T-cell (primary cell): ENCODE measurements at regions not wholly inside any gene's neighbourhood (a gene's known extent, or its start where the extent isn't known, plus 50 kb on each side); places are given as distances from the start of the nearest gene placed in this dataset.

Experiments used
- ATAC-seq, 4 experiments: fragments of 200-7000 bp in 3 of 4; fragments of 150-1000 bp in 1 of 4; cut with Tn5 transposase; replicated peaks in 1 of 4; 1 replicate in 3 of 4; 2 replicates in 1 of 4; pipeline ENCODE4 v1.10.0; 2021; ENCODE audit warnings: moderate library complexity in 3 of 4, mild to moderate bottlenecking in 2 of 4, moderate number of reproducible peaks in 1 of 4
- CTCF ChIA-PET, 2 donors: fragments of 300-600 bp; sonication (Branson Sonifier 250); formaldehyde crosslinking; loops; one replicate each; lab custom pipeline; 2022; ENCODE audit warnings: antibody characterized with exemption in 2 of 2; lab: Charles Lee
- POLR2A ChIA-PET, 2 donors: fragments of 300-600 bp; sonication (Branson Sonifier 250); formaldehyde crosslinking; loops; one replicate each; lab custom pipeline; 2022; ENCODE audit warnings: antibody characterized with exemption in 2 of 2; lab: Charles Lee
- DNase-seq, 35 experiments: peaks; one replicate each; pipeline versions ENCODE4 v3.0.0 to v3.0.0-alpha.2; 2013 to 2023
- H3K27ac ChIP-seq: one replicate; pipeline ENCODE4 v1.5.1; 2013; ENCODE audit warnings: low read length
- H3K27me3 ChIP-seq, 2 experiments: replicated peaks in 1 of 2; 1 replicate in 1 of 2; 2 replicates in 1 of 2; pipeline versions ENCODE4 v1.6.1 to v1.7.0; 2013; ENCODE audit warnings: low read length in 1 of 2, mixed read lengths in 1 of 2; ENCODE audit not compliant: control insufficient read depth in 2 of 2, insufficient read depth in 2 of 2; ENCODE audit errors: extremely low read depth in 1 of 2
- H3K36me3 ChIP-seq, 2 donors: 1 replicate in 1 of 2; 2 replicates in 1 of 2; pipeline versions ENCODE4 v1.6.1 to v1.7.0; 2013; ENCODE audit warnings: low read length in 1 of 2; ENCODE audit not compliant: control insufficient read depth in 2 of 2, insufficient read depth in 1 of 2; ENCODE audit errors: extremely low read depth in 1 of 2
- H3K4me1 ChIP-seq, 2 experiments: 1 replicate in 1 of 2; 2 replicates in 1 of 2; pipeline versions ENCODE4 v1.6.1 to v1.7.0; 2013; ENCODE audit warnings: low read length in 2 of 2, mixed read lengths in 1 of 2; ENCODE audit not compliant: insufficient read depth in 2 of 2, control insufficient read depth in 1 of 2; ENCODE audit errors: extremely low read depth in 1 of 2
- H3K4me3 ChIP-seq, 2 donors: 1 replicate in 1 of 2; 2 replicates in 1 of 2; pipeline versions ENCODE4 v1.5.1 to v1.7.0; 2013; ENCODE audit warnings: mild to moderate bottlenecking in 2 of 2, low read length in 1 of 2, moderate library complexity in 1 of 2; ENCODE audit not compliant: control insufficient read depth in 1 of 2; ENCODE audit errors: extremely low read depth in 1 of 2
- H3K9me3 ChIP-seq: 2 replicates; pipeline ENCODE4 v1.7.0; 2013
- H3K27ac Mint-ChIP-seq, 2 donors: one replicate each; pipeline ENCODE4 v1.8.0; 2020 to 2021; ENCODE audit warnings: mild to moderate bottlenecking in 2 of 2, mixed read lengths in 2 of 2
- H3K27me3 Mint-ChIP-seq, 2 donors: one replicate each; pipeline ENCODE4 v1.8.0; 2021 to 2022; ENCODE audit warnings: mixed read lengths in 2 of 2
- H3K36me3 Mint-ChIP-seq: one replicate; pipeline ENCODE4 v1.8.0; 2021; ENCODE audit warnings: mixed read lengths
- H3K4me1 Mint-ChIP-seq, 3 donors: one replicate each; pipeline ENCODE4 v1.8.0; 2020 to 2022; ENCODE audit warnings: mixed read lengths in 3 of 3, mild to moderate bottlenecking in 1 of 3
- H3K4me3 Mint-ChIP-seq, 3 donors: one replicate each; pipeline ENCODE4 v1.8.0; 2020 to 2022; ENCODE audit warnings: mild to moderate bottlenecking in 3 of 3, mixed read lengths in 3 of 3, moderate library complexity in 3 of 3
- H3K9me3 Mint-ChIP-seq, 3 donors: one replicate each; pipeline ENCODE4 v1.8.0; 2020 to 2022; ENCODE audit warnings: mixed read lengths in 3 of 3
- WGBS: methylation state at CpG from one replicate; pipeline ENCODE4 v1.1.5; 2013; ENCODE audit warnings: missing lambda C conversion rate; ENCODE audit not compliant: insufficient coverage; 5-methylcytosine and 5-hydroxymethylcytosine counted together

DNA sequence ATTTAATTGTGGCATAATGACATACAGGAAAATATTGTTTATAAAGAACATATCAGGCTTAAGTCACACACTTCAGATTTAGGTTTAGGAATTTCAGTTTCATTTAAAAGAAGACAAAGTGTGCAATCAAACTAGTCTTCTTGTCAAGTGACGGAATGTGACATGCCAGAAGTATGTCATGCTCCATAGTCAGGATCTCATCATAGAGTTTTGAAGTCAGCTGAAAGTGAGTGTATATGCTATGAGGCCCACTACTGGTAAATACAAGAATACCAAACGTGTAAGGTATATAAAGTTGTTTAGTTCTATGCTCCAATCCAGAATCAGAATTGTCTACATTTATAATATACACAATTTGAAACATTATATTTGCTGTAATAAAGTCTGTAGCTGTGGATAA lies 988.4 kb downstream of the TBL1XR1 start:
- Histone ChIP-seq H3K27ac (no peak overlapping the region), H3K4me3 (no peak overlapping the region), H3K4me1 (no peaks in the 10 kb centered on the region), H3K27me3 (no peaks in the 10 kb centered on the region), H3K36me3 (no peaks in the 10 kb centered on the region), H3K9me3 (no peaks in the 10 kb centered on the region)
- H3K36me3 Mint-ChIP-seq: no peaks in the 10 kb centered on the region
- H3K9me3 Mint-ChIP-seq: peaks cover 0 to 8% (median 4%) of the 10 kb centered on the region in 3 donors
- no peak overlapping the region for H3K4me3 Mint-ChIP-seq
- no peaks in the 10 kb centered on the region for H3K27me3 Mint-ChIP-seq
- DNase-seq: no peak
- H3K4me1 Mint-ChIP-seq: no peaks in the 10 kb centered on the region
- WGBS: no CpG with 5 or more reads among the region's 2 CpGs
- ChIA-PET POLR2A (no interaction called here), CTCF (no interaction called here)
- ATAC-seq: no peak
- H3K27ac Mint-ChIP-seq: no peak overlapping the region

DNA sequence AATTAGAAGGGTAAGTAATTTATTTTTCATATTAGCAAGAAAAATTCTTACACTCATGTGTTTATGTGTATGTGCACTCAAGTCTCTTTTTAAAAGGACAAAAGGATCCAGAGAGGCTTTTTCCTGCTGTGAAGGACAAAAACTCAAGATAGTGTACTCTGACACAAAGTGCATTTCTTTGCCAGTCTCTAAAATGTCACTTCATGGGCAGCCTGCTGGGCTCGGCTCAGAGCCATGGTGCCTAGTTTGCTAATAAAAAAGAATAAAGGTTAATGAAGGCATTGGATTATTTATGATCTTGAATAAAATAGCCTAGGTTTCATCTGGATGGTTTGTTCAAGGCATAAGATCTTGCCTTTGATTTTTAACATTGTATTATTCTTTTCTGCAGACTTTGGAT lies 989.0 kb downstream of the TBL1XR1 start:
- Histone ChIP-seq H3K4me1 (no peaks in the 10 kb centered on the region), H3K27ac (no peak overlapping the region), H3K27me3 (no peaks in the 10 kb centered on the region), H3K4me3 (no peak overlapping the region), H3K9me3 (no peaks in the 10 kb centered on the region), H3K36me3 (no peaks in the 10 kb centered on the region)
- ChIA-PET CTCF (no interaction called here), POLR2A (no interaction called here)
- no peak overlapping the region for H3K4me3 Mint-ChIP-seq
- no peak for DNase-seq
- no peaks in the 10 kb centered on the region for H3K27me3 Mint-ChIP-seq
- H3K9me3 Mint-ChIP-seq: peaks cover 4 to 9% (median 4%) of the 10 kb centered on the region in 3 donors
- H3K36me3 Mint-ChIP-seq: no peaks in the 10 kb centered on the region
- no peak overlapping the region for H3K27ac Mint-ChIP-seq
- no peaks in the 10 kb centered on the region for H3K4me1 Mint-ChIP-seq
- 100% methylated on average over 1 of the region's 1 CpG for WGBS
- ATAC-seq: no peak

DNA sequence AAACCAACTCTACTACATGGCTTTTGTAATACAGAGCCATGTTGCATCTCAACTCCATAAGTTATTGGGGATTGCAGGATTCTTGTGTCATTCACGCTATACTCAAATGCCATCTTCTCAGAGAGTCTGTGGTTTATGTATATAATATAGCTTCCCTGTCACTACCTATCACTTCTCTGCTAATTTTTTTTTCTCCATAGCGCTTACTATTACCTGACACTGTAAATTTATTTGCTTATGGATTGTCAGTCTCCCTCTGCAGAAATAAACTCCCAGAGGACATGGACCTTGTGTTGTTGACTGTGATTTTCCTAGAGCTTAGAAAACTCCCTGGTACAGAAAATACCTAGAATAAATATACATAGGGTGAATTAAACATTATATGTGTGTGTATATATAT lies 990.5 kb downstream of the TBL1XR1 start:
- no peaks in the 10 kb centered on the region for H3K36me3 ChIP-seq
- Mint-ChIP-seq H3K4me3 (no peak overlapping the region), H3K27ac (no peak overlapping the region), H3K36me3 (no peaks in the 10 kb centered on the region), H3K4me1 (no peaks in the 10 kb centered on the region), H3K9me3 (peaks cover 4 to 11% (median 5%) of the 10 kb centered on the region in 3 donors), H3K27me3 (no peaks in the 10 kb centered on the region)
- no CpG with 5 or more reads among the region's 2 CpGs for WGBS
- no peaks in the 10 kb centered on the region for H3K4me1 ChIP-seq
- H3K27me3 ChIP-seq: no peaks in the 10 kb centered on the region
- ChIA-PET CTCF (no interaction called here), POLR2A (no interaction called here)
- DNase-seq (no peak), ATAC-seq (no peak)
- no peak overlapping the region for H3K4me3 ChIP-seq
- H3K9me3 ChIP-seq: no peaks in the 10 kb centered on the region
- H3K27ac ChIP-seq: no peak overlapping the region

DNA sequence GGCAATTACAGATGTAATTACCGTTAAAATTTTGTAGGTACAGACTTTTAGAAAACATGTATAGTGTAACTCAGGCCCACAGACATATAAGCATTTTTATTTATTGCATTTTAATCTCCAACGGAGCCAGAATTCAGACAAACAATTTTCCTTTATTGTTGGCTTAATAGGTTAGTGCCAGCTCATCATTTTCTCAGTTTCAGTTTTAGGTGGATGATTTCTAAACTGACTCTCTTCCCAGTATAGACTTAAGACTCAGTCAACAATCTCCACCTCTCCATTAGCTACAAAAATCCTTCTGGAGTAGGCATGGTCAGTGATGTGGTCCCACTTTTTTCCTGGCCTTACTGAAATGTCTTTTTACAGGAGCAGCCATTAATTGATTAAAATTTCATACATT lies 994.6 kb downstream of the TBL1XR1 start:
- Histone ChIP-seq H3K27me3 (no peaks in the 10 kb centered on the region), H3K9me3 (no peaks in the 10 kb centered on the region), H3K27ac (no peak overlapping the region), H3K4me3 (no peak overlapping the region), H3K4me1 (no peaks in the 10 kb centered on the region), H3K36me3 (no peaks in the 10 kb centered on the region)
- CTCF ChIA-PET: interaction anchor here in 1 of 2 donors (0.6 kb wide), 1 partner anchor 953 kb away, joined by 4 read pairs; no protein-coding TSS in a partner anchor
- Mint-ChIP-seq H3K27me3 (no peaks in the 10 kb centered on the region), H3K9me3 (peaks cover 0 to 15% (median 9%) of the 10 kb centered on the region in 3 donors), H3K4me3 (no peak overlapping the region), H3K36me3 (no peaks in the 10 kb centered on the region), H3K4me1 (no peaks in the 10 kb centered on the region), H3K27ac (no peak overlapping the region)
- POLR2A ChIA-PET: no interaction called here
- WGBS: no CpG with 5 or more reads among the region's 2 CpGs
- no peak for DNase-seq
- ATAC-seq: no peak

DNA sequence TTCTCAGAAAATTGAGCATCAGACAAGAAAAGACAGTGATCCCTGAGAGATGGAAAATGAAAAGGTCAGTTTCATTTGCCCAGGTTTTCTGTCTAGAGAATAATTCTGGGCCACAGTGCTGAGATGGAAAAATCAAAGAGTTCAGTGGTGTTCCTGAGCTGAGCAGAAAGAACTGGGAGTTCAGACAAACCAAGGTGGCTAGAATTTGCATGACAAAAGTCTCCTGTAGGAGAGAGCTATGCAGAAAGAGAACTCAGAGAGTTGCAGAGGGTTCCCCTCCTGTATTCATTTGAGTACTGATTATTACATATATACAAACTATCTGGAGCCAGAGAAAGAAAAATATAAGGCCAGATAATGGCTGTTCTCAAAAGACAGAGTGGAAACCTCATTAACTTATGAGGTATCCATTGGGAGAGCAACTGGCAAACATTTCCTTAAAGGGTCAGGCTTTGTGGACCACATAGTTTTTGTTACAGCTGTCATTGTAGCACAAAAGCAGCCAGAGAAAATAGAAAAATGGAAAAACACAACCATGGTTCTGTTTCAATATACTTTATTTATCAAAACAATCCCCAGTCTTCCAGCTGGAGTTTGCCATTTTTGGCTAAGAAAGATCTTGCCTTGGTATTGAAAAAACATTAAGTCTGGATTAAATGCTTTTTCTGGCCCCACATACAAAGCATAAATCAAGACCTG lies 1004.1 kb downstream of the TBL1XR1 start:
- Mint-ChIP-seq H3K27me3 (no peaks in the 10 kb centered on the region), H3K4me1 (no peaks in the 10 kb centered on the region), H3K27ac (no peak overlapping the region), H3K36me3 (no peaks in the 10 kb centered on the region), H3K4me3 (no peak overlapping the region), H3K9me3 (peaks cover 4 to 18% (median 8%) of the 10 kb centered on the region in 3 donors)
- ChIA-PET POLR2A (no interaction called here), CTCF (no interaction called here)
- Histone ChIP-seq H3K9me3 (no peaks in the 10 kb centered on the region), H3K4me3 (no peak overlapping the region), H3K36me3 (no peaks in the 10 kb centered on the region), H3K27ac (no peak overlapping the region), H3K4me1 (no peaks in the 10 kb centered on the region), H3K27me3 (no peaks in the 10 kb centered on the region)
- DNase-seq: no peak
- no peak for ATAC-seq

DNA sequence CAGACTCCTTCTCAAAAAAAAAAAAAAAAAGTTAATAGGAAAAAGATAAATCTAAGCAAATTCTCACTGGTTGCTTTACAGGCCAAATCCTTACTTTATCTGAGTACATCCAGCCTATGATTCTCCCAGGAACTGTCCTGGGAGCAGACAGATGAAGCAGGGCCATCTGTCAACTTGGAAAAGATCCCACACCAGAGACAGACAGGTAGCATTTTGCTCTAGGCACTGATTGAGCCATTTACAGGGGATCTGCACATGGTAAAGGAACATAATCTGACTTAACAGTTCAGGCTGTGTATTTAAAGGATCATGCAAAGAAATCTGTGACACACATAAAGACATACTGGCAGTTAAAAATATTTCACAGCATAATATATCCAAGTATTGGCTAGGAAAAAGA lies 1006.5 kb downstream of the TBL1XR1 start:
- H3K27ac ChIP-seq: no peak overlapping the region
- H3K27me3 ChIP-seq: no peaks in the 10 kb centered on the region
- ChIA-PET POLR2A (no interaction called here), CTCF (no interaction called here)
- Mint-ChIP-seq H3K4me3 (no peak overlapping the region), H3K36me3 (no peaks in the 10 kb centered on the region), H3K27ac (no peak overlapping the region), H3K9me3 (peaks cover 7 to 26% (median 13%) of the 10 kb centered on the region in 3 donors), H3K4me1 (no peaks in the 10 kb centered on the region), H3K27me3 (no peaks in the 10 kb centered on the region)
- no peak overlapping the region for H3K4me3 ChIP-seq
- no peaks in the 10 kb centered on the region for H3K36me3 ChIP-seq
- H3K9me3 ChIP-seq: no peaks in the 10 kb centered on the region
- no peak for DNase-seq
- no peaks in the 10 kb centered on the region for H3K4me1 ChIP-seq
- ATAC-seq: no peak

DNA sequence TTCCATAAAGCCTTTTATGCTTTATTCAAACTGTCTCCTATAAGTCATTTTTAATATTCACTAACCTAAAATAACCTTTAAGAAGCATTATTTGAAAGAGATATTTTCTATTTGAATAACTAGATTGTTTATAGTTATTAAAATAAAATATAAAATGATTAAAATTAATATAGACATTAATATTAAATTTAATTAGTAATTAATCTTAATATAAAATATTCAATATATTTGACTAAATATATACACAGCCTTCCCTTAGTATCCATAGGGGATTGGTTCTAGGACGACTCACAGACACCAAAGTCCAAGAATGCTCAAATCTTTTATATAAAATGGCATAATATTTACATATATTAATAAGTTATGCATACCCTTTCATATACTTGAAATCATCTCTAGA lies 1014.1 kb downstream of the TBL1XR1 start:
- WGBS: no CpG with 5 or more reads among the region's 1 CpG
- ChIA-PET POLR2A (no interaction called here), CTCF (interaction anchor here in 1 of 2 donors (0.6 kb wide), 1 partner anchor 611 kb away, joined by 5 read pairs; no protein-coding TSS in a partner anchor)
- H3K9me3 Mint-ChIP-seq: peaks cover 8 to 18% (median 16%) of the 10 kb centered on the region in 3 donors
- no peaks in the 10 kb centered on the region for H3K4me1 Mint-ChIP-seq
- H3K4me3 Mint-ChIP-seq: no peak overlapping the region
- no peak overlapping the region for H3K27ac Mint-ChIP-seq
- Histone ChIP-seq H3K27me3 (no peaks in the 10 kb centered on the region), H3K4me1 (no peaks in the 10 kb centered on the region), H3K36me3 (no peaks in the 10 kb centered on the region), H3K9me3 (peaks cover 2% of the 10 kb centered on the region), H3K4me3 (no peak overlapping the region), H3K27ac (no peak overlapping the region)
- ATAC-seq (no peak), DNase-seq (no peak)
- no peaks in the 10 kb centered on the region for H3K27me3 Mint-ChIP-seq
- H3K36me3 Mint-ChIP-seq: no peaks in the 10 kb centered on the region
